SK-N-SH treated with all-trans-retinoic acid at 6 μM for 48 hours (cell line): ENCODE measurements at regions not wholly inside any gene's neighbourhood (a gene's known extent, or its start where the extent isn't known, plus 50 kb on each side); places are given as distances from the start of the nearest gene placed in this dataset.
A peak's percentile ranks its signal among the peaks of the same experiment; 100 is the strongest.

Experiments
- ATAC-seq: fragments of 200-7000 bp; cut with Tn5 transposase; 3 replicates; pipeline ENCODE4 v1.9.1; 2020; ENCODE audit warnings: mild to moderate bottlenecking, moderate library complexity
- ARNTL ChIP-seq: fragments of 450-650 bp; formaldehyde crosslinking; IDR thresholded peaks from 2 replicates; pipeline ENCODE4 v1.5.0; 2020; ENCODE audit warnings: low read depth, mild to moderate bottlenecking, moderate library complexity, borderline replicate concordance
- BACH2 ChIP-seq: fragments of 250-450 bp; sonication (Bioruptor Pico); IDR thresholded peaks from 2 replicates; pipeline ENCODE4 v1.9.0; 2021; ENCODE audit warnings: mild to moderate bottlenecking, borderline replicate concordance
- CREB5 ChIP-seq: fragments of 250-450 bp; sonication (Bioruptor Pico); IDR thresholded peaks from 2 replicates; pipeline ENCODE4 v1.5.1; 2020; ENCODE audit warnings: low read depth, mild to moderate bottlenecking, moderate library complexity
- CSDC2 ChIP-seq: fragments of 250-450 bp; sonication (Bioruptor Pico); IDR thresholded peaks from 2 replicates; pipeline ENCODE4 v1.5.0; 2020; ENCODE audit warnings: mild to moderate bottlenecking, moderate library complexity
- CSRNP3 ChIP-seq: fragments of 250-450 bp; sonication (Bioruptor Pico); IDR thresholded peaks from 2 replicates; pipeline ENCODE4 v1.5.1; 2021; ENCODE audit warnings: mild to moderate bottlenecking, moderate library complexity
- GLIS3 ChIP-seq: fragments of 250-450 bp; sonication (Bioruptor Pico); IDR thresholded peaks from 2 replicates; pipeline ENCODE4 v1.5.0; 2020; ENCODE audit warnings: mild to moderate bottlenecking, moderate library complexity
- ISL1 ChIP-seq: fragments of 250-450 bp; sonication (Bioruptor Pico); IDR thresholded peaks from 2 replicates; pipeline ENCODE4 v2.1.2; 2022; ENCODE audit warnings: mild to moderate bottlenecking, moderate library complexity
- OSR1 ChIP-seq: fragments of 250-450 bp; sonication (Bioruptor Pico); IDR thresholded peaks from 2 replicates; pipeline ENCODE4 v1.8.0; 2022; ENCODE audit warnings: moderate library complexity, mild to moderate bottlenecking, inconsistent platforms
- PATZ1 ChIP-seq: fragments of 250-450 bp; sonication (Bioruptor Pico); IDR thresholded peaks from 2 replicates; pipeline ENCODE4 v1.8.0; 2020; ENCODE audit warnings: mild to moderate bottlenecking, moderate library complexity, borderline replicate concordance
- POU6F1 ChIP-seq: fragments of 250-450 bp; sonication (Bioruptor Pico); IDR thresholded peaks from 2 replicates; pipeline ENCODE4 v1.8.0; 2021; ENCODE audit warnings: low read depth, mild to moderate bottlenecking, moderate library complexity, borderline replicate concordance
- RARB ChIP-seq: fragments of 250-450 bp; sonication (Bioruptor Pico); IDR thresholded peaks from 2 replicates; pipeline ENCODE4 v1.8.0; 2021; ENCODE audit warnings: mild to moderate bottlenecking, moderate library complexity
- TCF4 ChIP-seq: fragments of 250-450 bp; sonication (Bioruptor Pico); IDR thresholded peaks from 2 replicates; pipeline ENCODE4 v1.8.0; 2021; ENCODE audit warnings: mild to moderate bottlenecking, moderate library complexity, borderline replicate concordance
- TOX ChIP-seq: fragments of 250-450 bp; sonication (Bioruptor Pico); IDR thresholded peaks from 2 replicates; pipeline ENCODE4 v1.8.0; 2021; ENCODE audit warnings: mild to moderate bottlenecking, moderate library complexity, borderline replicate concordance
- TSHZ2 ChIP-seq: fragments of 250-450 bp; sonication (Bioruptor Pico); IDR thresholded peaks from 2 replicates; pipeline ENCODE4 v1.5.0; 2020; ENCODE audit warnings: mild to moderate bottlenecking, moderate library complexity
- ZC3H10 ChIP-seq: fragments of 250-450 bp; sonication (Bioruptor Pico); IDR thresholded peaks from 2 replicates; pipeline ENCODE4 v1.5.1; 2021; ENCODE audit warnings: mild to moderate bottlenecking, moderate library complexity
- ZFP3 ChIP-seq: fragments of 250-450 bp; sonication (Bioruptor Pico); IDR thresholded peaks from 2 replicates; pipeline ENCODE4 v1.5.0; 2020; ENCODE audit warnings: mild to moderate bottlenecking, moderate library complexity
- ZFP30 ChIP-seq: fragments of 450-650 bp; formaldehyde crosslinking; IDR thresholded peaks from 2 replicates; pipeline ENCODE4 v1.5.0; 2022; ENCODE audit warnings: mild to moderate bottlenecking, moderate library complexity
- ZNF565 ChIP-seq: fragments of 450-650 bp; formaldehyde crosslinking; conservative IDR thresholded peaks from 2 replicates; pipeline ENCODE4 v1.5.0; 2020; ENCODE audit warnings: low read depth, mild to moderate bottlenecking, moderate library complexity
- ZNF8 ChIP-seq: fragments of 450-650 bp; formaldehyde crosslinking; IDR thresholded peaks from 2 replicates; pipeline ENCODE4 v1.5.0; 2020; ENCODE audit warnings: mild to moderate bottlenecking, moderate library complexity

GRCh38 chr9:31232485-31232884, 1152.0 kb upstream of the ACO1 start:
- TF ChIP-seq ZFP30 (no peak), OSR1 (CRISPR knock-in tag) (no peak), BACH2 (CRISPR knock-in tag) (no peak)
- ATAC-seq = no peak

- 0 out of 2 replicates have a peak, but pooled peaks have one; percentile 5 for TF ChIP-seq TCF4 (CRISPR knock-in tag)
- TF ChIP-seq ZFP3 (CRISPR knock-in tag) = no peak
- no peak for TF ChIP-seq ZNF8 (CRISPR knock-in tag)
- TF ChIP-seq OSR1 (CRISPR knock-in tag) = no peak
- ATAC-seq = no peak
Observed at GRCh38 chr9:31236344-31236743, 1148.1 kb upstream of the ACO1 start.

GRCh38 chr9:31243386-31243785, 1141.1 kb upstream of the ACO1 start:
- no peak for TF ChIP-seq ZFP30
- no peak; the same call in 2 of the 3 replicates for ATAC-seq

- TF ChIP-seq TOX (CRISPR knock-in tag) (no peak), GLIS3 (CRISPR knock-in tag) (no peak), RARB (no peak), PATZ1 (no peak), CREB5 (no peak), OSR1 (CRISPR knock-in tag) (no peak), TSHZ2 (CRISPR knock-in tag) (no peak), ZC3H10 (CRISPR knock-in tag) (no peak), POU6F1 (CRISPR knock-in tag) (no peak), CSDC2 (no peak), ISL1 (no peak), CSRNP3 (CRISPR knock-in tag) (no peak)
- no peak for ATAC-seq
Observed at GRCh38 chr9:31248156-31248555, 1136.3 kb upstream of the ACO1 start.

GRCh38 chr9:31251386-31251785, 1133.1 kb upstream of the ACO1 start:
- no peak for TF ChIP-seq PATZ1
- no peak for TF ChIP-seq ZNF8 (CRISPR knock-in tag)
- TF ChIP-seq GLIS3 (CRISPR knock-in tag) = no peak
- no peak for TF ChIP-seq ISL1
- TF ChIP-seq ARNTL (CRISPR knock-in tag) = no peak
- TF ChIP-seq CSDC2 = no peak
- no peak for TF ChIP-seq ZC3H10 (CRISPR knock-in tag)
- no peak for TF ChIP-seq OSR1 (CRISPR knock-in tag)
- TF ChIP-seq TSHZ2 (CRISPR knock-in tag) = no peak
- no peak for TF ChIP-seq TOX (CRISPR knock-in tag)
- TF ChIP-seq BACH2 (CRISPR knock-in tag) = no peak
- TF ChIP-seq ZNF565 (CRISPR knock-in tag) = no peak
- no peak for TF ChIP-seq ZFP30
- ATAC-seq = no peak
